ENCODE measurements at regions not wholly inside any gene's neighbourhood (a gene's known extent, or its start where the extent isn't known, plus 50 kb on each side); places are given as distances from the start of the nearest gene placed in this dataset.

DNA sequence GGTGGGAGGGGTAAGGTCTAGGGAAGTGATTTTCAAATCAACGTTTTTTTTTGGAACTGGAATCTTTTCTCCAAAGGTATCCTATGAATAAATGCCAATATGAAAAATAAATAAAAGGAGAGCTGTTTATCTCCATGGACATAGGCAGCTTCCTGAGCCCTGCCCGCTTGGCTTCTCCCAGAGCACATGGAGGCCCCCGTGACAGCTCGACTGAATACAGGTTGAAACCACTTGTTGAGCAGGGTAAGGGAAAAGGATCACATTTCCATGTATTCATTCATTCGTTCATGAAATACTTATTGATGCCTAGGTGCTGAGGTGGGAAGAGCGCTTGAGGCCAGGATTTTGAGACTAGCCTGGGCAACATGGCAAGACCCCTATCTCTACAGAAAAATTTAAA is 64.8 kb downstream of the MARCHF4 start:
- TF ChIP-seq EZH2 (IDR thresholded peaks at IDR 0.05; ENCODE audit: insufficient read depth, poor library complexity, severe bottlenecking) (no peak), EZH2phosphoT487 (IDR thresholded peaks at IDR 0.05; ENCODE audit: insufficient read depth, low read depth) (no peak)
